SK-N-SH treated with all-trans-retinoic acid at 6 μM for 48 hours (cell line): ENCODE measurements at regions not wholly inside any gene's neighbourhood (a gene's known extent, or its start where the extent isn't known, plus 50 kb on each side); places are given as distances from the start of the nearest gene placed in this dataset.
"Not testable (repeated sequence)": the region's sequence is repeated elsewhere in the genome, so short reads cannot be mapped to it uniquely, and the experiment has no call there.

Source experiments
- CSRNP3 ChIP-seq: fragments of 250-450 bp; sonication (Bioruptor Pico); IDR thresholded peaks from 2 replicates; pipeline ENCODE4 v1.5.1; 2021; ENCODE audit warnings: mild to moderate bottlenecking, moderate library complexity
- OSR1 ChIP-seq: fragments of 250-450 bp; sonication (Bioruptor Pico); IDR thresholded peaks from 2 replicates; pipeline ENCODE4 v1.8.0; 2022; ENCODE audit warnings: moderate library complexity, mild to moderate bottlenecking, inconsistent platforms
- PATZ1 ChIP-seq: fragments of 250-450 bp; sonication (Bioruptor Pico); IDR thresholded peaks from 2 replicates; pipeline ENCODE4 v1.8.0; 2020; ENCODE audit warnings: mild to moderate bottlenecking, moderate library complexity, borderline replicate concordance
- POU6F1 ChIP-seq: fragments of 250-450 bp; sonication (Bioruptor Pico); IDR thresholded peaks from 2 replicates; pipeline ENCODE4 v1.8.0; 2021; ENCODE audit warnings: low read depth, mild to moderate bottlenecking, moderate library complexity, borderline replicate concordance
- PPARA ChIP-seq: fragments of 250-450 bp; sonication (Bioruptor Pico); IDR thresholded peaks from 2 replicates; pipeline ENCODE4 v1.5.0; 2020; ENCODE audit warnings: mild to moderate bottlenecking, borderline replicate concordance
- RARB ChIP-seq: fragments of 250-450 bp; sonication (Bioruptor Pico); IDR thresholded peaks from 2 replicates; pipeline ENCODE4 v1.8.0; 2021; ENCODE audit warnings: mild to moderate bottlenecking, moderate library complexity
- SNAI2 ChIP-seq: fragments of 250-450 bp; sonication (Bioruptor Pico); IDR thresholded peaks from 2 replicates; pipeline ENCODE4 v1.5.0; 2020; ENCODE audit warnings: mild to moderate bottlenecking, moderate library complexity
- TCF4 ChIP-seq: fragments of 250-450 bp; sonication (Bioruptor Pico); IDR thresholded peaks from 2 replicates; pipeline ENCODE4 v1.8.0; 2021; ENCODE audit warnings: mild to moderate bottlenecking, moderate library complexity, borderline replicate concordance
- TOX ChIP-seq: fragments of 250-450 bp; sonication (Bioruptor Pico); IDR thresholded peaks from 2 replicates; pipeline ENCODE4 v1.8.0; 2021; ENCODE audit warnings: mild to moderate bottlenecking, moderate library complexity, borderline replicate concordance
- ZFP30 ChIP-seq: fragments of 450-650 bp; formaldehyde crosslinking; IDR thresholded peaks from 2 replicates; pipeline ENCODE4 v1.5.0; 2022; ENCODE audit warnings: mild to moderate bottlenecking, moderate library complexity
- ZNF70 ChIP-seq: fragments of 450-650 bp; formaldehyde crosslinking; IDR thresholded peaks from 2 replicates; pipeline ENCODE4 v1.5.0; 2020; ENCODE audit warnings: mild to moderate bottlenecking, moderate library complexity

GRCh38 chr4:189629733-189630132, 310.9 kb upstream of the FRG1 start:
- TF ChIP-seq TOX (CRISPR knock-in tag); ZFP30; ZNF70 (CRISPR knock-in tag); TCF4; CSRNP3 (CRISPR knock-in tag); PATZ1; RARB (CRISPR knock-in tag); POU6F1 (CRISPR knock-in tag); OSR1; SNAI2; PPARA: not testable (repeated sequence)
